ENCODE measurements at regions not wholly inside any gene's neighbourhood (a gene's known extent, or its start where the extent isn't known, plus 50 kb on each side); places are given as distances from the start of the nearest gene placed in this dataset.

DNA sequence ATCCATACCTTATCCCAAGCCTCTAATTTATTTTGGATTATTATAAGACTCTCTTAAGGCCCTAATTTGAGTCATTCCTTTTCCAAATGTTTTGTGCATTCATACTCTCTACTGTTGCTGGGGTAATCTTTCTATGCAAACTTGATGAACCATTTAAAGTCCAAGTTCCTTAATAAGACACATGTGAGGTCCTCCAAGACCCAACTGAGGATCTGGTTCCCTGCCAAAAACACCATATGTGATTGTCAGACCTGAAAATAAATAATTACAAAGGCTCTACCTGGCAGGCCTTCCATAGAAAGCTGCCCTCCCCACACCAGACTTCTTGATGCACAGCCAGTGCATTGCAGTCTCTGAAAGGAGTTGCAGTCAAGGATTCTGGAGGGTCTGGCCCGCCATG, 257.9 kb upstream of the AKR1E2 start:
- DNase-seq, result no peak

DNA sequence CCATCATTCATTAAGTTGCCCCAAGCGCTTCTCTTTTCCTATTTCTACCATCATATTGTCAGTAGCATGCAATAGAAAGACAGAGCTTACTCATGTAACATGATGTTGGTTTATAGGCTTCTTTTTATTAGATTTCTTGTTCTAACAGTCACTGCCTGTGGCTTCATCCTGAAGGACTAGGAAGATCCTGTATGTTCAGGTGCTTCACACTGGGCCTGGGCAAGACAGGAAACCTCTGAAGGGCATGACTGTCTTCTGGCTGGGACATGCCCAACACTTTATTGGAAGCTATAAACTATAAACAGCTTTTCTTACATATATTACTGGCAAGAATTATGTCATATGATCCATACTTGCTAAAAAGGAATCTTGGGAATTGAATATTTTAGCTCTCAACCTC, 258.4 kb upstream of the AKR1E2 start:
- DNase-seq, result no peak

DNA sequence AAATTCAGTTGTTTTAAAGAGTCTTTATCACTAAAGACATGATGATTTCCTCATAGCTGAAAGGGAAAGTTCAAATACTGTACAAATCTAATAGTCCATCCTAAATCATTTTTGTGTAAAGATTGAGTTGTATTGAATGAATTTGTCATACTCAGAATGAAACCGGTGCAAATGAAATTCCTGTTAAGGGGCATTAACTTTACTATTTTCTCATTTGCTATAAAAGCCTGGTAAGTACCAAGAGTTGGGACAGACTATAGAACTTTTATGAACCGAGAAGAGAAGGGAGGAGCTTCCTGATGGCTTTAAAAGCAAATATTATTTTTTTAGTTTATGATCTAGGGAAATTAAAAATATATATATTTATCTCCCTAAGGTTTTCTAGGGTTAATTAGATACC, 260.0 kb upstream of the AKR1E2 start:
- no peak for DNase-seq

DNA sequence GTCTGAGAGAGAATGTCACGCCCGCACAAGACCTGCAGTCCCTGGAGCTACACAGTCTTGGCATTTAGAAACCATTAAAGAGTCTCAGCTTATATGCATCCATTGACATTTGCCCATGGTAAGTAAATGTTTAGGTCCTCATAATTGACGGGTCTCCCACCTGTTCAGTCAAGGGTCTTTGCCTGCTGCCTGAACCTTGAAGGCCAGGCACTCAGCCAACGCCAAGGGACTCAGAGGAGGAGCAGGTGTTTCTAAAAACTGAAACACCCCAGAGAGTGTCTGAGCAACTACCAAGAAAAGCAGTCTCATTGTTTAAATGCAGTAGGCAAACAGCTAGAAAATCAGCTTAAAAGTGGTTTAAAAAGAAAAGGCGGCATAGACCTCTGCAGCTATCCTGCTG, 264.7 kb upstream of the AKR1E2 start:
- no peak for DNase-seq

DNA sequence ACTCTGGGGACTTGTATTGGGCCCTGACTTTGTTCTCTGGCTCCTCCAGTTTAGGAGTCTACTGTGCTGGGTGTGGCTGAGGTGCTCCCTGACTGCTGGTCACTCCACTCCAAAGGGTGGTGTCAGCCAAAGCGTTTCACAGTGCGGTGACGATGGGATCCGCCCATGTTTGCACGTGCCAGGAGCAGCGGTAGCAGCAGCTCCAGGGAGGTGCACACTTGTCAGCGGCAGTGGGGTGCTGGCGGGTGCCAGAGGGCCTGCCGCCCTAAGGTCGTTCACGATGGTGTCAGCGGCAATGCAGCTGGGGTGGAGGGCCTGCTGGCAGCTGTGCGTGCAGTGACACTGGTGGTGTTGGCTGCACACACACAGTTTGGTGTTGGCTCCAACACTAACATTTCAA, 268.5 kb upstream of the AKR1E2 start:
- no peak for DNase-seq

DNA sequence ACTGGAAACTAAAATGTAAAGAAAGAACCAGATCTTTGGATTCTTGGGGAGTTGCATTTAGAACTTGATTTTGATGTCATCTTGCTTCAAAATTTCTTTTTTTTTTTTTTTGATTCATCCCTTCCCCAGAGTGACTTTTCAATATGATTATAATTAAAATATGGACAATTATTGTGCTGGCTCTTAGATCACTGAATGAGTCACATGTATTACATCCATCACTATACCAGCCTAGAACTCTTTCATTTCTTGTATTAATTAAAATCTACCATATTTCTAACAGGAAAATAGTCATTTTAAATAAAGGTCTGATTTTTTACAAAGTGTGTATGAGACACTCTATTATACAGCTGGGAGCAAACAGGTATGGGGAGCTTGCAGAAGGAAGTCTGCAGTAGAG, 269.5 kb upstream of the AKR1E2 start:
- DNase-seq, result no peak

DNA sequence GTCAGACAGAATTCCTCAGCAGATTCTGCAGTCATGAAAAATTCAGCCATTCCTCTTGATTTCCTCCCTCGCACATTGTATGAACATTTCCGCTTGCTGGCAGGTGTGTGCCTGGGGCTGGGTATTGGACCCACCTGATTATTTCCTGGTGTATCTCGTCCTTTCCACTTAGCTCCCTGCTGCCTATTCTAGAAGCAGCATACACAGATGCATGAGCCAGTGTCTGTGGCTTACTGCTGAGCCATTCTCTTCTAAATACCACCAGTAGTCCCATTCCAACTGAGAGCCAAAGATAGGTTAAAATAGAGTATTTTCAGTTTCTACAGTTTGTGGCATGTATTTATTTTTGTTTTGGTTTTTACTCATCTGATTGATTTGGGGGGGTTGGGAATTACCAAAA, 270.1 kb upstream of the AKR1E2 start:
- DNase-seq, result no peak

DNA sequence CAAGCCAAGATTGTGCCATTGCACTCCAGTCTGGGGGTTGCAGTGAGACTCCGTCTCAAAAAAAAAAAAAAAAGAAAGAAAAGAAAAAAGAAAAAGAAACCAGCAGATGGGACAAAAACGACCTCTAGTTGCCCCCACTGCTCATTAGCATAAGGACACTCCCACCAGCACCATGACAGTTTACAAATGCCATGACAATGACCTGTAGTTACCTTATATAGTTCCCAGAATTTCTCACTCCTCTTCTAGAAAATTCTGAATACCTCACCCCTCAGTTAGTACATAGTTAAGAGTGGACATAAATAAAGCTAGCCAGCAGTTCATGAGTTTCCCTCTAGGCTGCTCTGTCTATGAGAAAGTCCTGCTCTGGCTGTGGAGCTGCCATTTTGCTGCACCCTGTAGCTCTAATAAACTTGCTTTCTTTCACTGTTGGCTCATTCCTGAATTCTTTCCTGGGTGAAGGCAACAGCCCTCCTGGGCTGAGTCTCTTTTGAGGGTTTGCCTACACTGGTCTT, 276.8 kb upstream of the AKR1E2 start:
- DNase-seq, result no peak

DNA sequence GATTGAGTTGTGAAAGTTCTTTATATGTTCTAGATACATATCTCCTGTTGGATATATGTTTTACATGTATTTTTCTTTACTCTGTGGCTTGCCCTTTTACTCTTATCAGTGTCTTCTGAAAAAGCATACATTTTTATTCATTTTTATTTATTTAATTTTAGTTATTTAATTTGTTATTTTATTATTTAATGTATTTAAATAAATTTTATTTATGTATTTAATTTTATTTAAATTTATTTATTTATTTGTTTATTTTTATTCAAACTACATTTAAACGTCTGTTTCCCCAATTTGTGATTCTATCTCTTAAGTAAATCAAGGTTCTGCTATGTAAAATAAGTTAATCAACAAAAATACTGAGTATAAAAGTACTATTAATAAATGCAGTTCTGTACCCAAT, 279.1 kb upstream of the AKR1E2 start:
- no peak for DNase-seq

DNA sequence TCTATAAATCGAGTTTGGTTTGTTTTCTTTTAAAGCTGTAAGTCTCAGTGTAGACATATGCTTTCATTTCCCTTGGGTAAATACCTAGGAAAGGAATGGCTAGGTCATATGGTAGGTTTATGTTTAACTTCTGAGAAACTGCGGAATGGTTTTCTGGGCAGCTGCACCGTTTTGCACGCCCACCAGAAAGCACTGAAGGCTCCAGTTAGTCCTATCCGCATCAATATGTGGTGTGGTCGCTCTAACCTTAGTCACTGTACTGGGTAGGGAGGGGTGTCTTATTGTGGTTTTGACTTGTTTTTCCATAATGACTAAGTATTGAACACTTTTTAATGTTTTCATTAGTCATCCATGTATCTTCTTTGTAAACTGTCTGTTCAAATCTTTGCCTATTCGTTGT, 279.5 kb upstream of the AKR1E2 start:
- peak; percentile 8 to 16 for DNase-seq

DNA sequence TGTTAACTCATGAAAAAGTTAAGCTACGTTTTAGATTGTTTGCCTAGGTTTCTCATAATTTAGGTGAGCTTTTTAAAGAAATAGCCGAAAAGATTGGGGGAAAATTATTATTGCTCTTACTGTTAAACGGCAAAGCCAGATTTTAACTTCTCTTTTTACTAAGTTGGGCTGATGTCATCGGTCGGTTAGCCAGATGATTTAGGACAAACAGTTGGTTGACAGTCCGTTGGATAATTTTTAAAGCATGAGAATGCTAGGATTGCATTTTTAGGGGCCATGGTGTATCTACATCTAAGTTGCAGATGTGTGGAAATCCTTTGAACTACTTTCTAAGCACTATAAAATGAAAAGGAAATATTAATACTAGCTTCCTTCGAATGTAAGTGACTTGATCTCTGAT, 280.9 kb upstream of the AKR1E2 start:
- no peak for DNase-seq

DNA sequence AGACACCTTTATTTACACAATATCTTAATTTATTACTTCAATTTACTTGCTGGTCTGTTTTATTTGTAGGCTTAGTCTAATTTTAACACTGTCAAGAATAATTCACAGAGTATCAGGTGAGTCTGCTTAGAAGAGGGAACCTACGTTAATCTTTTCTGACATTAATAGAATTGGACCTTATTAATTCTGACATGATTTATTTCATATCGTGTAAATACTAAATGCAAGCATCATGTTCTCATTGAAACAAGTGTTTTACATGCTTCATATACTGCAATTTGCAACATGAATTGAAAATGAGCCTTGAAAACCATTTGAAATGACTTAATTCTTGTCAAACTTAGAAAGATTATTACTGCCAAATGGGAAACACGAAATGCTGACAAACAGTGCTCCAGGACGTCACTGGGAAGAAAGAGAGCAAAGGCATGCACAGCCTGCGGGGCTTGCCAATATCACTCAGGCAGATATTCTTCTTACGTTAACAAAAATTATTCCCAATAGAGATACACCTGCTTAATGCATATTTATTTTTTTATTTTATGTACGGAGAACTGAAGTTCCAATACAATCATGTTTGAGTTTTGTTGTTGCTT, 282.0 kb upstream of the AKR1E2 start:
- no peak for DNase-seq

DNA sequence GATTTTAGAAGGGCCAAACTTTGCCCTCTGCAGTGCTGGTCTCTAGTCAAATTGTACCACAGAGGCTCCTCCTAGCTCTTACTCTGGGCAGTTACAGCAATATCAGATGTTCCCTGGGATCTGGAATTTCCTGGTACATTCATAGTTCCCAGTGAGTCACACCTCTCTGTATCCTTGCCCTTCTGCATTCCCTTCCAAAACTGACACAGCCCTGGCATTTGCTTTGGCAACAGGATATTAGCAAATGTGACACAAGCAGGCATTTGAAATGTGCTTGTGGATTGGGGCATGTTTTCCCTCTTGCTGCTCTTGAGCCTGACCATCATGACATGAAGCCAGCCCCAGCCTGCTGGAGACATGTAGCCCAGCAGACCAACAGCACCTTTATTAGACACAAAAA, 284.7 kb upstream of the AKR1E2 start:
- no peak for DNase-seq

DNA sequence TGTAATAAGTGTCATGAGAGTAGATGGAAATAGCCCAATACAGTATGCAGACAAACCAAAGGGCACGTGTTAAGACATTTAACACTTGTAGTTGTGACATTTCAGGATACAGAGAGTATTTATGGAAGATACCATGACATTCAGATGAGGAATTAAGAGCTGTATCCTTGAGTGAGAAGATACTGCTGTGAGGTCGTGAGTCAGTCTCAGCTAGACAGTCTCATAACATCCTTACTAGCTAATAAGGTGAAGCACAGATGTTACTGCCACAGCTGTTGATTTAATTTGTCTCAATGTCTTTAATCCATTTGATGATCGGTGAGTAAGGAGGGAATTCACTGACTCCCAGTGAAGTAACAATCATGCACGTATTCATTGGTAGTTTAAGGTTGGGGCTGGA, 288.0 kb upstream of the AKR1E2 start:
- DNase-seq, result no peak

DNA sequence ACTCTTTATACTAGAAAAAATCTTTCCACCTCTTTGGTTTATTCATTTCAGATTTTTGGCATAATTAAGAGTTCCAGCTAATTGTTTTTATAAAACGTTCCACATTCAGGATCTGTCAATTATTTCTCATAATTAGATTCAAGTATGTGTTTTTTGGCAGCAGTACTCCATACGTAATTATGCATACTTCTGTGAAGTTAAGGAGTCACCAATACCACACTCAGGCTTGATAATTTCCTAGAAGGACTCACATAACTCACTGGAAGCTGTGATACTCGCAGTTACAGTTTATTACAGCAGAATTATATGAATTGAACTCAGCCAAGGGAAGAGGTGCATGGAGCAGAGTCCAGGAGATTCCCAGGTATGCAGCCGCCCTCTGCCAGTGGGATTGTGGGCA, 290.5 kb upstream of the AKR1E2 start:
- DNase-seq, result no peak

DNA sequence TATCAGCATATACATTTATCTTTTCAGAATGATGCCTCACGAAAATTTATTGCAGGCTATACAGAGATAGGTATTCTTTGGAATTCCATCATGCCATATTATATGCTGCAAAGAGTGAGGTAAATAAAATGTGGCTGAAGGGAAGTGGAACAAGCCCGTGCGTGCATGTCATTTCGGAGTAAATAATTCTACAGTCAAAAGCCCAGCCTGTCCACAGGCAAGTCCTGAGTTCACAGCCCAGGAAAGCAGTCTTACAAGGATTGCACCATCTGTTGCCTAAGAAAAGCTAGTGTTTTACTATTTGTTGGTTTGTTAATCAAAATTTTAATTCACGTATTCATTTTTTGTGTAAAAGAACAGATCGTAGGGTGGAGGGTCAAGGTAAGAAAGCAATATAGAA, 292.4 kb upstream of the AKR1E2 start:
- DNase-seq, result no peak

DNA sequence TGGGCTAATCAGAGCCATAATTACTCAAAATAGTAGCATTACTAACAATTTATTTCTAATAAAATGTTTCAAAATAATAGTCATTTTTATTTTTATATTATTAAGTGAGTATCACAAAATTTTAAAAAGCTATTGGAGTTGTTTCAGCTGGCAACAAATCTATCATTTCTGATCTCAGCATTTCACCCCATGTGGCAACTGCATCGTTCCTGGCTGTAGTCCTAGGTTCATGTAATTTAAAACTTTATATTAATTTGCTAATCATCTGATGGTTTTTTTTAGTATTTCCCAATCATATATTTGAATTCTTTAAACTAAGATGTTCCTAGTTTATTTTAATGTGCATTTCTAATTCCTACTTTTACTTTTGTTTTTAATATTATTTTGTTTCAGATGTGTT, 293.0 kb upstream of the AKR1E2 start:
- DNase-seq, result no peak

DNA sequence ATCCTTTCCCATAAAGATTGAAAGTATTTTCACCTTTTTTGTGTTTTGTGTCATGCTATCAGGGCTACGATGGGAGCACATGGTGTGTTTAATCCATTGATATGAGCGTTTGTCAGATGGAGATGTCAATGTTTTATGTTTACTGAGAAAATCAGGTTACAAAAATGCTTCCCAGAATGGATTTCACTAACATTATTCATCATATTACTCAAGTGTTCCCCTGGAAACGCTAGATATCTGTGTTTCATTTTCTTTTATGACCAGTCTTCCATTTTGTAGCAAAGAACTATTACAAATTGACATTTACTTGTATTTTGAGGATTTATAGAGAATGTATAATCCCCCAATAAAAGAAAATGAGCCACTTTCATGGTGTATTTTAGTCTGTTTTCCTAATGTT, 293.5 kb upstream of the AKR1E2 start:
- DNase-seq, result no peak

DNA sequence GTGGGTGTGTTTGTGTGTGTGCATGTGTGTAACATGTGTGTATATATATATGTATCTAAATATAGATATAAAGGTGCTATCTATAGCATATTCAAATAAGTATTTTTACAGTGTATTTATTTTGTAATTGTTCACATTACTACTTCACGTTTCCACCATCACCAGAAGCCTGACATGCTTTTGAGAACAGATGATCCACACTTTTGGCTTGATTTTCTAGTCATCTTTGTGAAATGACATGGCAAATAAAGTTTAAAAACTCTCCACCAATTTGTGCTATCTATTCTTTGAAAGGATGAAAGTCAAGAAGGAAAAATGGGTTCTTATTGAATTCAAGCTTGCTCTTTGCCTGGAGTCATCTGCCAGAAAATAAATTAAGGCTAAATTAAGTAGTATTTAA, 294.0 kb upstream of the AKR1E2 start:
- DNase-seq, result no peak

DNA sequence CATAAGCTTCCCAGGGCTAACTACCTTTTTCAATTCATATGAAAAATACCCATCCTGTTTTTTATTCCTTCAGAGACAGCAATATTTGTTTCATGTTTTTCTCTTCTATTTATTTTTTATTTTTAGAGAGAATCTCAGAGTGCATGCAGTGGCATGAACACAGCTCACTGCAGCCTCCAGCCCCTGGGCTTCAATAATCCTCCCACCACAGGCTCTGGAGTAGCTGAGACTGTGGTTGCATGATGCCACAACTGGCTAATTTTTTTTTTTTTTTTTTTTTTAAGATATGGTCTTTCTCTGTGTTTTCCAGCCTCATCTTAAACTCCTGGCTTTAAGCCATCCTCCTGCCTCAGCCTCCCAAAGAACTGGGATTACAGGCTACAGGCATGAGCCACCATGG, 296.7 kb upstream of the AKR1E2 start:
- no peak for DNase-seq

DNA sequence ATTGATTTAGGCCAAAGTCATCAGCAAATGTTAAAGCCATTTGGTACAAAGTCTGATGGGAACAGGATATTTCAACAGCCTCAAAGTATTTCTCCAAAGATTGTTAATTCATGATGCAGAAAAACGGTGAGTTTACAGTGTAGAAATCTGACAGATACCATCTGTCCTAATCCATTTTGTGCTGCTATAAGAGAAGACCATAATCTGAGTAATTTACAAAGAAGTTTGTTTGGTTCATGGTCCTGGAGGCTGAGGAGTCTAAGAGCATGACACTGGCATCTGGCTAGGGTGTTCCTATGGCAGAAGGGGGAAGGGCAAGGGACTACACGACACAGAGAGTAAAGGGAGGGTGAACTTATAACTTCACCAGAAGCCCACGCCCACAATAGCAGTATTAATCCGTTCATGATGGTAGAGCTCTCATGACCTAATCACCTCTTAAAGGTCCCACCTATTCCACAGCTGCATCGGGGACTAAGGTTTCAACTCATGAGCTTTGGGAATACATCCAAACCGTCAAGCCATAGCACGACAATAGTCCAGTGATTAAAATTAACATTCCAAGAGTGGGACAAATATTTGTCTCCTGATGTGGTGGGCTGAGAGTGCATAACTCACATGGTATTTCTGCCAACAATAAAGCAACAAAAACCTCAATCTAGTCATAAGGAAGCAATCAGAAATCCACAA, 298.6 kb upstream of the AKR1E2 start:
- no peak for DNase-seq

DNA sequence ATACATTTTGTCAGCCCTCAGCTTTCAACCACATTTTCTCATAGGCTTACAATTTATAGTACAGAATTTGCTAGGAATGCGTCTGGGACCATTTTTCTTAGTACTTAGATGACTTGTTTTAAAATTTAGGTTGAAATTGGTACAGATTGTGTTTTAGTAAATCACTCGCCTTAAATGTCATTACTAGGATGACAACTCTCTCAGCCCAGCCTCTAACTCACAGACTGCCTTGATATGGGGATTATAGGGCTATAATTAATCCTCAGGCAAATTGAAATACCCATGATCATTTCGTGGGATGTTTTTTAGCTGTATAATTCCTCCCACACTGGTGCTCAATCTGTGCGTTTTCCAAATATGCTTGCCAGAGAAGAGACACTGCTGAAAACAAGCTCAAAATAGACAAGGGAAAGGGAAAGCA, 299.7 kb upstream of the AKR1E2 start:
- no peak for DNase-seq

DNA sequence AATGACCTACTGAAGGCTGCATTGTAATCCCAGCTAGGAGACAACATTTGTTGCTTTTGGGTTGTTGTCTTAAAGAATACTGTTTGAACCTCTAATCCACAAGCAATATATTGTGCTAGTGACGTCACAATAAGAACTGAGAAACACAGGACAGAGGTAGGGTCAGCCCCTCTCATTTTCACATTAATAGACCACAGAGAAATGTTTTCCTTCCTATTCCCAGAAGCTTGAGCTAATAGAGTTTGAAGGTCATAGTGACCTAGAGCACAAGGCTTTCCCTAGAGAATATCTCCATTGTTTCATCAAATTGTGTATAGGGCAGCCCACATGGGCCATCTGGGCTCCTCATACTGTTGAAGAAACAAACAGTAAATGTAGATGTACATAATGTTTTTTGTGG, 300.9 kb upstream of the AKR1E2 start:
- no peak for DNase-seq

DNA sequence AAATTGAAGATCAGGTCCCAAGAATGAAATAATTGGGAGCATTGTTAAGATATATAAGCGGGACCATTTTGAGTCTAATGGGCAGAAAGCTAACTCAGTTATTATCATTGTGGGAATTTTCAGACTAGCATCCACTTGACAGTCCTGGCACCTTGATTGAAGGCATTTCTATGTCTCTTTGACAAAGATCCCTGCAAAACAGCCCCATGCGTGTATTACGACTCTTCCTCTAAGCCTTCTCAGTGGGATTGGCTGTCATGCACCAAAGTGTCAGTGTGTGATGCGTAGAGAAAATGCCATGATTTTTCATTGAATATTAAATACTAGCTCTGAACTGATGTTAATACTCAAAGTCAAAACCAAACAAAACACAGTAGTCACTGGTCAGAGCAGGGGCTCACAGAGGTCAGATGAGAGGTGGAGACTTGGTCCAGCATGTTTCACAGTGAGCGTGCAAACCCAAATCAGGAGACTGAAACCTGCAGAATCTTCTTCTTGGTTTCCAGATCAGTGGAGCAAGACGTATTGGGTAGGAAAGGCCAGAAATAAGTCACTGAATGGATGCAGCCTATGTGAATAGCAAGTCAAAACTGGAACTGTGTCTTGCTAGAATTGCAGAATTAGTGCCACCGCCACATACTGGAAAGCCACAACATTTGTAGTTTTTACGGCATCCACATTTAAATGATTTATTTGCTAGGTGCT, 303.6 kb upstream of the AKR1E2 start:
- DNase-seq, result no peak
